ENCODE measurements at regions not wholly inside any gene's neighbourhood (a gene's known extent, or its start where the extent isn't known, plus 50 kb on each side); places are given as distances from the start of the nearest gene placed in this dataset.
A peak's percentile ranks its signal among the peaks of the same experiment; 100 is the strongest.

GRCh38 chr3:144820726-144821125, 849.1 kb downstream of the DIPK2A start:
- no peak for TF ChIP-seq CTCF (IDR thresholded peaks at IDR 0.05; ENCODE audit: low read depth, low read length, missing control alignments)
- no peak for DNase-seq (ENCODE audit: extremely low read depth, low read depth)
- H3K4me3 ChIP-seq (replicated peaks; ENCODE audit: low read depth, low read length): no peak overlapping the region

- TF ChIP-seq CTCF (IDR thresholded peaks at IDR 0.05; ENCODE audit: low read depth, low read length, missing control alignments): no peak
- H3K4me3 ChIP-seq (replicated peaks; ENCODE audit: low read depth, low read length): no peak overlapping the region
- DNase-seq (ENCODE audit: extremely low read depth, low read depth): peak; percentile 19
These were observed 850.0 kb downstream of the DIPK2A start for GRCh38 chr3:144821583-144821982.

- TF ChIP-seq CTCF (IDR thresholded peaks at IDR 0.05; ENCODE audit: low read depth, low read length, missing control alignments): no peak
These were observed 851.0 kb downstream of the DIPK2A start for GRCh38 chr3:144822671-144823070.

GRCh38 chr3:144831955-144832716, 860.5 kb downstream of the DIPK2A start:
- TF ChIP-seq CTCF (IDR thresholded peaks at IDR 0.05; ENCODE audit: low read depth, low read length, missing control alignments): no peak
- H3K4me3 ChIP-seq (replicated peaks; ENCODE audit: low read depth, low read length): no peak overlapping the region
- DNase-seq (ENCODE audit: extremely low read depth, low read depth): no peak

More at GRCh38 chr3:144822671-144823070, 851.0 kb downstream of the DIPK2A start:
- no peak for DNase-seq (ENCODE audit: extremely low read depth, low read depth)
- no peak overlapping the region for H3K4me3 ChIP-seq (replicated peaks; ENCODE audit: low read depth, low read length)

GRCh38 chr3:144839991-144840390, 868.4 kb downstream of the DIPK2A start:
- no peak for DNase-seq (ENCODE audit: extremely low read depth, low read depth)
- TF ChIP-seq CTCF (IDR thresholded peaks at IDR 0.05; ENCODE audit: low read depth, low read length, missing control alignments): no peak
- H3K4me3 ChIP-seq (replicated peaks; ENCODE audit: low read depth, low read length): no peak overlapping the region

- no peak for DNase-seq (ENCODE audit: extremely low read depth, low read depth)
- H3K4me3 ChIP-seq (replicated peaks; ENCODE audit: low read depth, low read length): no peak overlapping the region
- TF ChIP-seq CTCF (IDR thresholded peaks at IDR 0.05; ENCODE audit: low read depth, low read length, missing control alignments): no peak
These were observed 869.2 kb downstream of the DIPK2A start for GRCh38 chr3:144840866-144841265.

- TF ChIP-seq CTCF (IDR thresholded peaks at IDR 0.05; ENCODE audit: low read depth, low read length, missing control alignments): no peak
- DNase-seq (ENCODE audit: extremely low read depth, low read depth): no peak
- no peak overlapping the region for H3K4me3 ChIP-seq (replicated peaks; ENCODE audit: low read depth, low read length)
These were observed 871.5 kb downstream of the DIPK2A start for GRCh38 chr3:144843099-144843498.
